Keratinocyte (primary cell): ENCODE measurements at regions not wholly inside any gene's neighbourhood (a gene's known extent, or its start where the extent isn't known, plus 50 kb on each side); places are given as distances from the start of the nearest gene placed in this dataset.

Experiments used
- DNase-seq: peaks from one replicate; pipeline ENCODE4 v3.0.0-alpha.2; 2011; ENCODE audit warnings: low read depth, missing footprints, low spot score
- FAIRE-seq: peaks from 2 replicates; lab custom pipeline; 2011; peaks lifted over from hg19 to GRCh38; lab: Jason Lieb, UNC
- H2AFZ ChIP-seq: 2 replicates; pipeline ENCODE4 v1.6.0; 2012; ENCODE audit warnings: low read length, control low read depth, inconsistent platforms; ENCODE audit not compliant: control insufficient read depth
- H3K27ac ChIP-seq: 2 replicates; pipeline ENCODE4 v1.5.1; 2011; ENCODE audit warnings: low read length; ENCODE audit not compliant: control insufficient read depth, insufficient read depth
- H3K27me3 ChIP-seq: 3 replicates; pipeline ENCODE4 v1.6.0; 2011; ENCODE audit warnings: low read length; ENCODE audit not compliant: control insufficient read depth, insufficient read depth; ENCODE audit errors: extremely low read depth
- H3K36me3 ChIP-seq, 2 experiments: 2 replicates in 1 of 2; 3 replicates in 1 of 2; pipeline ENCODE4 v1.5.1; 2011; ENCODE audit warnings: low read length in 2 of 2, mild to moderate bottlenecking in 1 of 2; ENCODE audit not compliant: control insufficient read depth in 2 of 2, insufficient read depth in 2 of 2; ENCODE audit errors: extremely low read depth in 1 of 2
- H3K4me1 ChIP-seq: 3 replicates; pipeline ENCODE4 v1.5.1; 2011; ENCODE audit warnings: low read length; ENCODE audit not compliant: control insufficient read depth, insufficient read depth; ENCODE audit errors: extremely low read depth
- H3K4me2 ChIP-seq: 3 replicates; pipeline ENCODE4 v1.6.0; 2011; ENCODE audit warnings: low read depth, low read length; ENCODE audit not compliant: control insufficient read depth, insufficient read depth; ENCODE audit errors: extremely low read depth
- H3K4me3 ChIP-seq, 3 experiments: fragments of 200-600 bp in 1 of 3; sonication (generic) in 1 of 3; 2 replicates in 2 of 3; 3 replicates in 1 of 3; pipeline ENCODE4 v1.5.1; 2011 to 2016; ENCODE audit warnings: low read length in 3 of 3, mild to moderate bottlenecking in 3 of 3, control low read depth in 2 of 3, inconsistent platforms in 1 of 3, low read depth in 1 of 3, mixed read lengths in 1 of 3, mixed run types in 1 of 3, moderate library complexity in 1 of 3; ENCODE audit not compliant: control insufficient read depth in 2 of 3, insufficient read depth in 2 of 3; ENCODE audit errors: extremely low read depth in 1 of 3
- H3K79me2 ChIP-seq: 2 replicates; pipeline ENCODE4 v1.6.0; 2012; ENCODE audit warnings: low read length; ENCODE audit not compliant: control insufficient read depth, insufficient read depth
- H3K9ac ChIP-seq: 3 replicates; pipeline ENCODE4 v1.6.0; 2011; ENCODE audit warnings: low read length; ENCODE audit not compliant: control insufficient read depth, insufficient read depth; ENCODE audit errors: extremely low read depth
- H3K9me1 ChIP-seq: 3 replicates; pipeline ENCODE4 v1.6.0; 2011; ENCODE audit warnings: low read length; ENCODE audit not compliant: control insufficient read depth, insufficient read depth; ENCODE audit errors: extremely low read depth
- H3K9me3 ChIP-seq: 2 replicates; pipeline ENCODE4 v1.5.1; 2012; ENCODE audit warnings: low read depth, low read length; ENCODE audit not compliant: control insufficient read depth
- H4K20me1 ChIP-seq: 3 replicates; pipeline ENCODE4 v1.6.0; 2011; ENCODE audit warnings: low read length; ENCODE audit not compliant: control insufficient read depth, insufficient read depth; ENCODE audit errors: extremely low read depth
- EZH2 ChIP-seq: IDR thresholded peaks from one replicate; pipeline ENCODE4 v1.6.1; 2012; ENCODE audit warnings: inconsistent platforms, mild to moderate bottlenecking, low read length, moderate library complexity
- dilution Hi-C: fragments of 300-500 bp; cut with MboI; formaldehyde crosslinking; loops from one replicate; pipeline ENCODE4 v1.7.0; 2020; ENCODE audit warnings: low sequenced_read_pairs; ENCODE audit not compliant: extremely low pct_ligation_motif_present
- TF ChIP-seq, protein P1 (sequence below), 3 experiments: IDR thresholded peaks in 1 of 3; conservative IDR thresholded peaks in 1 of 3; optimal IDR thresholded peaks in 1 of 3; 2 replicates in 2 of 3; 3 replicates in 1 of 3; pipeline versions ENCODE3 to v1.5.1; 2011; ENCODE audit warnings: low read length in 3 of 3, mild to moderate bottlenecking in 3 of 3, moderate library complexity in 2 of 3, control low read depth in 1 of 3, inconsistent platforms in 1 of 3; ENCODE audit not compliant: insufficient read depth in 2 of 3; ENCODE audit errors: extremely low read depth in 1 of 3

DNA sequence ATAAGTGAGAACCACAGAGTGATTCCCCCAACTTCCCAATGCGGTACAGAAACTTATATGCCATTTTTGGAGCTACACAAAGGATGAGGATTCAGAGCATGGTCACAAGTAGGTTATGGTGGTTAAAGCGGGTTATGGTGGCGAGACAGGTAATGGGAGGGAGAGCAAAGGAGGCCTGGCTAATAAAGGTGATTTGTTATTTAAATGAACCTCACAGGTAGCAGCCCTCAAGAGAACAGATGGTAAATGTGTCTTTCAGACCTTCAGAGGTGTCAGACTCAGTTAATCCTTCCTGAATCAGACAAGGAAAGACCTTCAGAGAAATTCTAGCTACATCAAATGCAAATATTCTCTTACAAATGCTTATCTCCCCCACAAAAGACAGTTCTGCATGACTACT lies 1971.4 kb downstream of the OLFM4 start:
- Histone ChIP-seq H3K36me3 (no peaks in the 10 kb centered on the region), H3K9me1 (no peaks in the 10 kb centered on the region), H3K4me2 (no peak overlapping the region), H3K4me3 (no peak overlapping the region), H3K79me2 (no peaks in the 10 kb centered on the region), H3K27me3 (no peaks in the 10 kb centered on the region), H4K20me1 (no peaks in the 10 kb centered on the region), H2AFZ (no peak overlapping the region), H3K9ac (no peak overlapping the region), H3K27ac (no peak overlapping the region), H3K9me3 (no peaks in the 10 kb centered on the region), H3K4me1 (no peaks in the 10 kb centered on the region)
- TF ChIP-seq, protein P1, sequence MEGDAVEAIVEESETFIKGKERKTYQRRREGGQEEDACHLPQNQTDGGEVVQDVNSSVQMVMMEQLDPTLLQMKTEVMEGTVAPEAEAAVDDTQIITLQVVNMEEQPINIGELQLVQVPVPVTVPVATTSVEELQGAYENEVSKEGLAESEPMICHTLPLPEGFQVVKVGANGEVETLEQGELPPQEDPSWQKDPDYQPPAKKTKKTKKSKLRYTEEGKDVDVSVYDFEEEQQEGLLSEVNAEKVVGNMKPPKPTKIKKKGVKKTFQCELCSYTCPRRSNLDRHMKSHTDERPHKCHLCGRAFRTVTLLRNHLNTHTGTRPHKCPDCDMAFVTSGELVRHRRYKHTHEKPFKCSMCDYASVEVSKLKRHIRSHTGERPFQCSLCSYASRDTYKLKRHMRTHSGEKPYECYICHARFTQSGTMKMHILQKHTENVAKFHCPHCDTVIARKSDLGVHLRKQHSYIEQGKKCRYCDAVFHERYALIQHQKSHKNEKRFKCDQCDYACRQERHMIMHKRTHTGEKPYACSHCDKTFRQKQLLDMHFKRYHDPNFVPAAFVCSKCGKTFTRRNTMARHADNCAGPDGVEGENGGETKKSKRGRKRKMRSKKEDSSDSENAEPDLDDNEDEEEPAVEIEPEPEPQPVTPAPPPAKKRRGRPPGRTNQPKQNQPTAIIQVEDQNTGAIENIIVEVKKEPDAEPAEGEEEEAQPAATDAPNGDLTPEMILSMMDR (optimal IDR thresholded peaks at IDR 0.05 in 1 of 3, IDR thresholded peaks at IDR 0.05 in 1 of 3, conservative IDR thresholded peaks at IDR 0.05 in 1 of 3; ENCODE audit: extremely low read depth in 1 of 3, insufficient read depth in 2 of 3, low read length in 3 of 3): no peak
- no peak for TF ChIP-seq EZH2
- DNase-seq: no peak
- dilution Hi-C loops: no loop called here
- FAIRE-seq: no peak

DNA sequence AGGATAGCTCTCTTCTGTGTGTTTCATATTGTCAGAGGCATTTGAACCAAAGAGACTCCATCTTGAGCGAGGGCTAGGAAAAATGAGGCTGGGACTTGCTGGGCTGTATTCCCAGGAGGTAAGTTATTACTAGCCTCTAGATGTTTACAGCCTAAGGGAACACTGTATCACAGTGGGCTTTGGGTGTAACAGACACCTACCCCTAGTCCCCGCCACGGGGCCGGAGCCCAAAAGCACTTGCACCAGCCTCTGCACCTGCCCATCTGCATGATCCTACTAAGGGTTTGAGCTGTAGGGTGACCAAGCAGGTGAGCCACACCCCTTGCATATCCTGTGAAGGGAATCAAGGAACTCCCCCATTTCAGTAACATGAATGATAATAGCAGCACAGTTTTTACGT lies 1972.2 kb downstream of the OLFM4 start:
- H3K4me1 ChIP-seq: no peaks in the 10 kb centered on the region
- no peak overlapping the region for H3K4me3 ChIP-seq
- H3K9ac ChIP-seq: no peak overlapping the region
- H4K20me1 ChIP-seq: no peaks in the 10 kb centered on the region
- no peaks in the 10 kb centered on the region for H3K79me2 ChIP-seq
- FAIRE-seq (no peak), DNase-seq (no peak)
- TF ChIP-seq, protein P1 (optimal IDR thresholded peaks at IDR 0.05 in 1 of 3, IDR thresholded peaks at IDR 0.05 in 1 of 3, conservative IDR thresholded peaks at IDR 0.05 in 1 of 3; ENCODE audit: extremely low read depth in 1 of 3, insufficient read depth in 2 of 3, low read length in 3 of 3): no peak
- TF ChIP-seq EZH2: no peak
- H3K4me2 ChIP-seq: no peak overlapping the region
- dilution Hi-C loops: no loop called here
- no peak overlapping the region for H3K27ac ChIP-seq
- H2AFZ ChIP-seq: no peak overlapping the region
- no peaks in the 10 kb centered on the region for H3K27me3 ChIP-seq
- no peaks in the 10 kb centered on the region for H3K36me3 ChIP-seq
- no peaks in the 10 kb centered on the region for H3K9me1 ChIP-seq
- no peaks in the 10 kb centered on the region for H3K9me3 ChIP-seq
